ENCODE measurements at regions not wholly inside any gene's neighbourhood (a gene's known extent, or its start where the extent isn't known, plus 50 kb on each side); places are given as distances from the start of the nearest gene placed in this dataset.

DNA sequence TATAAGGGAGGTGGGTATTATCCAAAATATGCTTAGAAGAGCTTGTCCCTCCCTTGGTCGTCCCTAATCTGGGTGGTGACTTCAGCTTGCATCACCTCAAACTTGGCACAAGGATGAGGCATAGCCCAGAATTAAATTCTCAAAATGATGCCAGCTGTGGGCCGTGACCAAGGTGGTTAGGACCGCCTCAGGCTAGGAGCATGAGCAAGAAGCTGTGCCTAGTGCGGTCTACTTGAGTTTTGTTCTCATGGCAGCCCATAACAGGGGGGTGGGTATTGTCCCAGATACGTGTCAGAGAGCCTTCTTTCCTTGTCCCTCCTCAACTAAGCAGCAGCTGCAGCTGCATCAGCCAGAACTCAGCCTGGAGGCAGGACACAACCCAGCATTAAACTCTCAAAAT, 2620.0 kb downstream of the PCDH7 start:
- POLR2A ChIA-PET, result no interaction called here
- BruUV-seq (replicated peaks), result no TSS peak
- Histone ChIP-seq H3K36me3 (ENCODE audit: insufficient read depth, low read length) (no peaks in the 10 kb centered on the region), H3K9me3 (ENCODE audit: low read length) (no peaks in the 10 kb centered on the region), H2AFZ (ENCODE audit: low read length) (no peak overlapping the region), H3K4me3 (ENCODE audit: low read depth, low read length, poor library complexity, severe bottlenecking) (no peak overlapping the region), H3K27ac (ENCODE audit: low read depth, low read length, poor library complexity, severe bottlenecking) (no peak overlapping the region), H3K4me2 (ENCODE audit: low read length) (no peak overlapping the region), H3K9me2 (ENCODE audit: insufficient read depth, low read length) (no peaks in the 10 kb centered on the region), H3K79me2 (ENCODE audit: insufficient read depth, low read depth, low read length) (no peaks in the 10 kb centered on the region), H3K4me1 (ENCODE audit: insufficient read depth, low read length, poor library complexity, severe bottlenecking) (no peaks in the 10 kb centered on the region), H4K20me1 (ENCODE audit: insufficient read depth, low read length) (no peaks in the 10 kb centered on the region)
- CTCF ChIA-PET (ENCODE audit: unreplicated experiment), result no interaction called here
- intact Hi-C loops (cut with micrococcal nuclease; ENCODE audit: unreplicated experiment), result no loop called here
- no peak for TF ChIP-seq EZH2phosphoT487 (IDR thresholded peaks at IDR 0.05; ENCODE audit: borderline replicate concordance, low read depth, low read length)
- DNase-seq (ENCODE audit: low spot score), result no peak

DNA sequence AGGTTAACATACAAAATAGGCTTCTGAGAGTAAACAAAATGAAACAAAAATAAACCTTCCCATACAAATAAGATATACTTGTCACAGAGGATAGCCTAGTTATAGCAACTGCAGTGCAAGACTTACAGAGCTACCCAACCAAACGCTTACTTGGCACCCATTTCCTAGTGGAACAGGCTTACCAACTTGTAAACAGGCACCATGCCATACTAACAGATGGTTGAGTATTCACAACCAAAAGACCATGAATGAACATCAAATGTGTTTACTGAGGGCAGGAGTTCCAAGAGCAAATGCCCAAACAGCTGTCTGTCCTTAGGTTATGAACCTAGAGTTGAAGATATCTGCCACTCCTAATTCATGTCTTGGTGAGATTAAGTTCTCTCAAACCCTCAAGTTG, 2629.2 kb downstream of the PCDH7 start:
- H3K79me2 ChIP-seq (ENCODE audit: insufficient read depth, low read depth, low read length), result no peaks in the 10 kb centered on the region
- DNase-seq (ENCODE audit: low spot score), result no peak

GRCh38 chr4:33357121-33357520, 2637.0 kb downstream of the PCDH7 start:
- H3K4me1 ChIP-seq (ENCODE audit: insufficient read depth, low read length, poor library complexity, severe bottlenecking), result no peaks in the 10 kb centered on the region
- no peaks in the 10 kb centered on the region for H3K36me3 ChIP-seq (ENCODE audit: insufficient read depth, low read length)
- no peaks in the 10 kb centered on the region for H4K20me1 ChIP-seq (ENCODE audit: insufficient read depth, low read length)
- no peak overlapping the region for H2AFZ ChIP-seq (ENCODE audit: low read length)
- H3K9me3 ChIP-seq (ENCODE audit: low read length), result 0 out of 2 replicates have a peak, but pooled peaks cover 6% of the 10 kb centered on the region
- H3K9me2 ChIP-seq (ENCODE audit: insufficient read depth, low read length), result no peaks in the 10 kb centered on the region
- no peak for DNase-seq (ENCODE audit: low spot score)
- intact Hi-C loops (cut with micrococcal nuclease; ENCODE audit: unreplicated experiment), result no loop called here
- no peak overlapping the region for H3K4me3 ChIP-seq (ENCODE audit: low read depth, low read length, poor library complexity, severe bottlenecking)
- no peak overlapping the region for H3K27ac ChIP-seq (ENCODE audit: low read depth, low read length, poor library complexity, severe bottlenecking)
- no TSS peak for BruUV-seq (replicated peaks)
- H3K79me2 ChIP-seq (ENCODE audit: insufficient read depth, low read depth, low read length), result no peaks in the 10 kb centered on the region
- ChIA-PET CTCF (ENCODE audit: unreplicated experiment) (no interaction called here), POLR2A (interaction anchor here (0.6 kb wide), 1 partner anchor 1238 kb away, joined by 4 read pairs; no protein-coding TSS in a partner anchor)
- H3K4me2 ChIP-seq (ENCODE audit: low read length), result no peak overlapping the region
- no peak for TF ChIP-seq CTCF (conservative IDR thresholded peaks at IDR 0.05; ENCODE audit: low read length)

More for the DNA sequence above, 2629.2 kb downstream of the PCDH7 start:
- Histone ChIP-seq H4K20me1 (ENCODE audit: insufficient read depth, low read length) (no peaks in the 10 kb centered on the region), H3K4me3 (ENCODE audit: low read depth, low read length, poor library complexity, severe bottlenecking) (no peak overlapping the region), H3K9me2 (ENCODE audit: insufficient read depth, low read length) (no peaks in the 10 kb centered on the region), H3K9me3 (ENCODE audit: low read length) (no peaks in the 10 kb centered on the region), H3K36me3 (ENCODE audit: insufficient read depth, low read length) (no peaks in the 10 kb centered on the region), H3K4me2 (ENCODE audit: low read length) (no peak overlapping the region), H2AFZ (ENCODE audit: low read length) (no peak overlapping the region), H3K27ac (ENCODE audit: low read depth, low read length, poor library complexity, severe bottlenecking) (no peak overlapping the region), H3K4me1 (ENCODE audit: insufficient read depth, low read length, poor library complexity, severe bottlenecking) (no peaks in the 10 kb centered on the region)
- no peak for TF ChIP-seq CTCF (conservative IDR thresholded peaks at IDR 0.05; ENCODE audit: low read length)
- TF ChIP-seq EZH2phosphoT487 (IDR thresholded peaks at IDR 0.05; ENCODE audit: borderline replicate concordance, low read depth, low read length), result no peak
- CTCF ChIA-PET (ENCODE audit: unreplicated experiment), result no interaction called here
- BruUV-seq (replicated peaks), result no TSS peak
- intact Hi-C loops (cut with micrococcal nuclease; ENCODE audit: unreplicated experiment), result no loop called here
- POLR2A ChIA-PET, result no interaction called here
